C1 segment of cervical spinal cord (tissue), 14 donors: ENCODE measurements at regions not wholly inside any gene's neighbourhood (a gene's known extent, or its start where the extent isn't known, plus 50 kb on each side); places are given as distances from the start of the nearest gene placed in this dataset.

Source experiments
- DNase-seq, 14 donors: peaks; one replicate each; lab custom pipeline; 2025; lab: John Stamatoyannopoulos, UW

DNA sequence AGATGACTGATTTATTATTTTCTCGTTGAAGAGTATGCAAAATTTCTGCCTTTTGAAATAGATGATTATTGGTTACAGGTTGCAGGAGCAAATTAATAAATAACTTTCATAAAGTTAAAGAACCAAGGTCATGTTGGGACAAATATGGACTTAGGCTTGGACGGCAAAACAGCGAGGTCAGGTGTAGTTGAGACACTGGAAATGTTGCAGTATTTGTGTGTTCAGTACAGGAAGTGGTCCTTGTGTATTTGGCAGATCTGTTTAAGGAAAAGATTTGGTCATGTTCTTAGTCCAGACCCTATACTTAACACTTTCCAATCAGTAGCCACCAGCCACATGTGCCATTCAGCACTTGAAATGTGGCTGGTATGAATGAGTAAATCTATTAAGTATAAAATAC lies 486.5 kb downstream of the TDRD15 start:
- DNase-seq: no peak

DNA sequence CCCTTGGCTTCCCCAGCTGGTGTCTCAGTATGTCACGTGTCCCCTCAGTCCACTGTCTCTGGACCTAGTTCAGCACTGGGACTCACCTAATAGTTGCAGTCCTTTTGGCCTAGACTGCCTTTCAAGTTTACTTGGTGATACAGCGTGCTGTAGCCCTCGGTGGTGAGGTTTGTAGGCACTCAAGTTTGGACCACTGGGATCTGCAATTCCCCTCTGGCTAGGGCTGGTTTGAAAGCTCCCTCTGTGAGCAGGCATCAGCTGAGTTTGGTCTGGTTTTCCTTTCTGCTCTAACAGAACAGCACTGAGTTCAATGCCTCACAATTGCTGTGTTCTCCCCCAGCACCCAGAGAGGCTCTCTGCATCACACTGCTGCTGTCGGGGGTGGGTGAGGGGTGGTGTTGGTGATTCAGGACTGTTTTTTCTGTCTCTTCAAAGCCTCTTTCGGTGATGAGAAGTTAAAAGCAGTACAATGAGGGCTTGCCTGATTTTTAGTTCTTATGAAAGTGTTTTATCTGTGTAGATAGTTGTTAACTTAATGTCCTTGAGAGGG lies 494.2 kb downstream of the TDRD15 start:
- DNase-seq: no peak

DNA sequence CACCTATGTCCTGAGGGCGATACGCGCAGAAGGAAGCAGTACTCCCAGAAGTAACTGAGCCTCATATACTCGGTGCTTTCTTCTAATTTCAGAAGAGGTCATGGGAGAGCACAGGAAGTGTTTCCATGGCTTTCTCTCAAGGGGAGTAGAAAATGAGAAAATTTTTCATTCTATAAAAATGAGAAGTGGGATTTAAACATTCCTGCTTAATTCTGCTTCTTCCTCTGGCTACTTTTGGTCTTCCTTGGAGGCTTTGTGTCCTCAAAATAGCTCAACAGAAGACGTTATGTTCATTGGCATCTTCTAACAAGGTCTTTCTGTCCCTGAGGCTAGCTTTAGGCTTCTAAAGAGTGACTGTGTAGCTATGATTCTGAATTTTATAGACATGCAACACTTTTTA lies 497.0 kb downstream of the TDRD15 start:
- DNase-seq: no peak

DNA sequence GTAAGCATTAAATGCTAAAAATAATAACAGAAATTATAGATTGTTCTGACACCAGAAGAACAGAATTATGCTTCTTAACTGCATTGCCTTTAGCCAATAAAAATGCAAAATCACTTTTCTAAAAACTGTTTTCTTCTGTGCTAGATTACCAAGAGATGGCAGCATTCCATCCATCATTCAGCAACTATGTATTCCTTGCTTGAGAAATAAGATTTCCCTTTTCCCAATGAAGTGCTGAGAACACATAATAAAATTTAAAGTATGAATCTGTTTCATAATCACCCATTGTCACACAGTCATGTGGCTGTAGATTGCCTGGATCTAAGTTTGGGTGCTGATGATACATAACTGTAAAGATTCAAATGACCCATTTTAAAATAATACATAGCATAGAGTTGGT lies 504.2 kb downstream of the TDRD15 start:
- DNase-seq: no peak

DNA sequence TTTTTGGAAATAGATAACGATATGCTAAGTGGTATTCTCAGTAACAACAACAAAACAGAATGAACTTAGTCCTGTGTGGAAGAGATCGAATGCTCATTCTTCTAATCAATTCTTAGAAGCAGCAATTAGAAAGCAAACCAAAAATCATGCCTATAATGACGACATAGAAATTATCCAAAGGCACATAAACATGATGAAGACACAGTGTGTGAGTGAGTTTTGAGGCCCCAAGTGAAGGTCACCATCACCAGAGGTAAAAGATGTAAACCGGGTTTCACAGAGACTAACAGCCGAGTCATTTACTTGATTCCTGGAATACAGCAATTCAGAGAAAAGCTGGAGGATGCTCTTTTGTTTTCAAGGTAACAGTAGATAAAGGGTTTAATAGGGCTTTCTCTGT lies 509.2 kb downstream of the TDRD15 start:
- DNase-seq: no peak

DNA sequence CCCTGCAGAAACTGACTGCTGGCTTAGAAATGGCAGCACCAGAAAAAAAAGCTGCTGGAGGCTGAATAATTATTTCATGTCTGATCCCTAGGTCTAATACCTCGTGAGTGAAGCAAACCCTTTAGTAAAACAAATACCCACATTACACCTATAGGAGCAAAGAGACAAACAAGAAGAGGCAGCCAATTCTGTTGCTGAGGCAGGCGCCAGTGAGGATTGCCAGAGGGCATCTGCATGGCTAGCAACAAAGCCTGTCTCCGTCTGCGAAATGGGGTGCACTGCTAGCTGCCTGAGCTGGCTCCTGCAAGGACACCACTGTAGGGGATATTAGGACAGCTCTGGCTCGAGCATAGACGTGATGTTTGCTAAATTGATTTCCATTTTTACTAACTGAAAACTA lies 509.7 kb downstream of the TDRD15 start:
- no peak for DNase-seq

DNA sequence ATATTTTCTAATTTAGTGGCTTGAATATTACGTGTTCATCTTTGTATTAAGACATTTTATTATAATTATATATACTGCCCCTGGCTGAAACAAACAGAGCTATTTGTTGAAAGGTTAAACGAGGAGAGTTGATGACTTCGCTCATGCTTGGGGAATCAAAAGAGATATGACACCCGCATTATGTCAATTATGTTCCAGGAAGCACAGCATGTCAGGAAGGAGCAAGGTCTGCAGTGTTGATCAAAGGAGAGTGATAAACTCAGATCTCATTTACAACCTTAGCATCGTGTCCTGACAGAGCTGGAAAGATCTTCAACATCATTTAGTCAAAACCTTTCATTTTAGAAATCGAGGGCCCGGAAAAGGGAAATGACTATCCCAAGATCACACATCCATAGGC lies 510.1 kb downstream of the TDRD15 start:
- no peak for DNase-seq

DNA sequence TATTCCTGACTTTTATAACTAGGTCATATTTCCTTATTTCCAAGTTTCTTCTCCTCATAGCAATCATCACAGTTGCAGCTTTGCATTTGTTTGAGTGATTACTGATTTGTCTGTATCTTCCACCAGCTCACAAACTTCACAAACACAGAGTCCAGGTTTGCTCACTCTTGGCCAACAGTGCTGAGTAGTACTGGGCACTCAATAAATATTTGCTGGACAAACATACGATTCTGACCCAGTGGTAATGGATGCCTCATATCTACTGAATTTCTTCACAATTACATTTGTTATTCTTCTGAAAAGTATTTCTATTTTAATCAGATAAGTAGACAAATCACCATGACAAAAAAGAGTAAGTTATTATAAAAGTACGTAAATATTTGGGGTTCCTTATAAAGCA lies 516.3 kb downstream of the TDRD15 start:
- no peak for DNase-seq

DNA sequence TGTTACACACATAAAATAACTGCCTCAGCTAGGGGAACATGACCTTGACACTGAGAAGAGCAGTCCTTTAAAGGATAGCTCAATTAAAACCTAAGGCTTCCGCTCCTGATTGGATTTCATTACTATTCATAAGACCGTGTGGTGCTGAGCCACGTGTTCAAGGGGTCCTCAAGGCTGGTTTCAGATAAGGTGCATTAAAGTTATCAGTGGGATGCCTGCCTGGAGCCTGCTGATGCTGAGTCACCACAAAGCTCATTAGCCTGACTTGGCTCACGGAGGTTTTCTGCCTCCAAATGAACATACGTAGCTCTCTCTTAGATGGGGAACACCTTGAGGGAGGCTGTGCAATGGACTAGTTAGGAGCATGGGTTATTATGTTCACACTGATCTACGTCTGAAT lies 518.9 kb downstream of the TDRD15 start:
- DNase-seq: no peak

DNA sequence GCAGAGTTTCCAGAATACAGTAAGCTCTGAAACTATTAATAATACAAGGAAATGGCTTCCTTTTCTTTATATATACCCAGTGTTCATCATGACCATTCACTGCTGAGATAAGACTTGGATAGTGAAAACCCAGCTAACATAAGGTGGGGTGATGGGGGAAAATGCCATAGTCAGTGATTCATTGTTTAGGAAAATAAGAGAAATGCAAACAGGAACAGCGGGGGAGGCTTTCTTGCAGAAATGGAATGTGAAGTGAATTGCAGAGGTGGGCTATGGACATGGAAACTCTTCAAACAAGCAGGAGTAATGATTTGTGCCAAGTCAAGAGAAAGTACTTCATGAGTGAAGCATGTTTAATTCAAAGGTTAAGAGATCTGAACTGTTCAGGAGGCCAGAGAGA lies 519.4 kb downstream of the TDRD15 start:
- no peak for DNase-seq

DNA sequence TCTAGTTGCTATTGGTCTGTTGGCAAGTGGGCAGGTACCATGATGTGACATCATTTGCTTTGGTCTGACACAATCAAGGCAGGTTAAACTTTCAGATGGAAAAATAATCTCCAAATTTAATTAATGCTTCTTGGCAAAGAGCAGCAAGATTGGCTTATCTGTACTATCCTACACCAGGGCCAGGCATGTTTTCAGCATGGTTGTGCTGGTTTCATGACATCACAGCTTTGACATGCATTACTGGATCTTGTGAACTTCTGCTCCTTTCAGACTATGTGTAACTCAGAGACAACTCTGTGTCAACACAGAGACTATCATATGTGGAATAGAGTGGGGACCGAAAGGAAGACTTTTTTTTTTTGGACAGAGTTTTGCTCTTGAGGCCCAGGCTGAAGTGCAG lies 520.5 kb downstream of the TDRD15 start:
- no peak for DNase-seq

DNA sequence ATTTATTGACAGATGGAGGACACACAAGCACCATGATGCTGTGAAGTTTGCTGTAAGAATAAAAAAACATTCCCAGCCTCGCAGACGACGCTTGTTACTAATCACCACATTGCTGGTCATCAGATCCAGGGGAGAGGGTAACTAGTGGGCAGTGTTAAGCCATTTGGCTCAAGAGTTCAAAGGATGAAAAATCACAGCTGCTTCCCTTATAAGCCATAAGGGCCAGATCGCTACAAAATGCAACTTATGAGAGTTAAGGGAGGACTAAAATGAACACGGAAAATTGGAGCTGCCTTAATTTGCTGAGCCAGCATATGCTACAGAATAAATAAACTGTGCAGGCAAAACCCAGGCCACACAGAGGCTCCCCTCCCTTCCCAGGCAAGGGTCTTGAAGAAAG lies 522.6 kb downstream of the TDRD15 start:
- DNase-seq: no peak

DNA sequence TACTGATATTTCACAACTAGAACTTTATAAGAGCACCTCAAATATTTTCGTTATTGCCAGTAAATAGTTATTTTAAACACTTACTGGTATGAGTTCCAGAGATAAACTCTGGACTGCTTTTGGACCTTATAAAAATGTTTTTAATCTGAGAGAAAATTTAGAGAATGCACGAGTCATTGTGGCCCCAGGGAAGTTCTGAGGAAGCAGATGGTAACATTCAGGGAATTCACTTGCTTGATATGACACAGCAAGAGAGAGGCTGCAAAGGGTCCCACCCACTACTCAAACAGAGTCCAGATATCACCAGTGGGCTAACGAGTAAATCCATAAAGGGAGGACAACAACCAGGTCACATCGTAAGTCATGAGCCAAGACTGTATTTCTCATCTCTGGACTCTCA lies 526.8 kb downstream of the TDRD15 start:
- no peak for DNase-seq

DNA sequence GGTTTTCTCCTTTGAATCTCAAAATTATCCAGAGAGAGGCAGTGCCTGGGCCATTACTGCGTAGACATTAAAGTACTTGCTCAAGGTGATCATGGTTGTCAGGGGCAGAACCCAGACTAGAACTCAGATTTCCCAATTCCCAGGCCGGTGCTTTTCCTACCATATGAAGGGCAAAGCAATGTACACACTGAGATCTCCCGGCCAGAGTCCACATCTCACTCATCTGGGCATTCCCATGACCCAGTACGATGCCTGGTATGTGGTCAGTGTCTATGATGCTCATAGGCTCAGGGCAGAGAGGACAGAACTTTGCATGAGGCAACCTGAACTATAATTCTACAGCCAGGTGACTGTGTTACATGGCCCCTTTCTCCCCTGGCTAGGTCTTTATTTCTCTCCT lies 531.4 kb downstream of the TDRD15 start:
- DNase-seq: no peak

DNA sequence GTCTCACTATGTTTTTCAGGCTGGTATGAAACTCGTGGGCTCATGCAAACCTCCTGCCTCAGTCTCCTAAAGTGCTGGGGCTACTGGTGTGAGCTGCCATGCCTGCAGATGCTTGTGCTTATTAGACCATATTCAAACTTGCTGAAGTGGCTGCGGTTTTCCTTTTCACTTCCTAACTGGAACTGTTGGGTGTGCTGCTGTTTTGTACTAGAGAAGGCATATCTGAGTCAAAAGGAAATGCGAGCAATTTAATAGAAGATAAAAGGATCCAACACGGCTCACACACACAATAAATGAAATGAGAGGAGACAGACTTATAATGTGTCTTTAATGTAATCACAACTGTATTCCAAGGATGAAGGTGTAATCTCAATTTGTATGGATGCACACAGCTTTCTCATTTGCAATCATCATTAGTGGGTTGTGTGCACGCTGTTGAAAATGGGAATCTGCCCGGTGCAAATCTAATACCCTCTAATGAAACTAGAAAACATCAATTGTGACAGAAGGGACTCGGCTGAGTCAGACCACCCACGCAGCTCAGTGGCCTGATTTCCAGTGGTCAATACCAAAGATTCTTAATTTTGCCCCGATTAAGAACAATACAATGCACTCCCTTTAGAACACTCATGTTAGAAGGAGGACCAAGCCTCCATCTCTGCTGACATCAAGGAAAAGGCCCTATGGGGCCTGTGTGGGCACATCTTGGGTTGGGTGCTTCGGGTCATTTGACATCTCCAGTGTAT lies 532.7 kb downstream of the TDRD15 start:
- no peak for DNase-seq

DNA sequence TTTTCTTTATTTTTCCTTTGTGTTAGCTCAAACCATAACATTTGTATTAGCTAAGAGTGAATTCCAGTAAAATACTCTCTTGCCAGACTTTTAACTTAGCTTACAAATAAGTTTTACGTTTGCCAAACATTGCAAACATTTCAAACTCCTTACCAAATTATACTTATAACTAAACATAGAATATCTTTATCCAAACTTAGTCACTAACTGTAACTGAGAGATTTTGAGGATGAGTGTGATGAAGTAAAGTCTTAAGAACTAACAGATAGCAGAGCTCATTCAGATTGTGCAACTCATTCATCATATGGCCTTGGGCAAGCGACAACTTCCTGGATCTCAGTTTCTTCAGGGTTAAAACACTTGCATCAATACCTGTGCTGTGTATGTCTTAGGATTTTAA lies 533.7 kb downstream of the TDRD15 start:
- DNase-seq: no peak

DNA sequence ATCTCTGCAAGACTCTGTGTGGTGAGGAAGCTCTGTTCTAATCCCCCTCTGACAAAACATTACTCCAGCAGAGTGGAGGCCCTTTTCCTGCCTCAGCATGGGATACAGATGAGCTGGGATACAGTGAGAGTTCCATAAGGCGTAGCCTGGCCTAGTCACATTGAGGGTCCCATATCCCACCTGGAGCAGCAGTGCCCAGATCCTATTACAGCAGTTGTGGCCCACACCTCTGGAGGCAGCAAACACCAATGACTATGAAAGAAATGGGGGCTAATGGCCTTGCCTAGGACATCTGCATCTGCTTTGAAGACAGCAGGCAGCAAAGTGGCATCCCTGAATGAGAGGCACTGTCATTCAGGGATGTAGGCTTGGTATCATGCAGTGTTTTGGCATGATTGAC lies 534.5 kb downstream of the TDRD15 start:
- no peak for DNase-seq

DNA sequence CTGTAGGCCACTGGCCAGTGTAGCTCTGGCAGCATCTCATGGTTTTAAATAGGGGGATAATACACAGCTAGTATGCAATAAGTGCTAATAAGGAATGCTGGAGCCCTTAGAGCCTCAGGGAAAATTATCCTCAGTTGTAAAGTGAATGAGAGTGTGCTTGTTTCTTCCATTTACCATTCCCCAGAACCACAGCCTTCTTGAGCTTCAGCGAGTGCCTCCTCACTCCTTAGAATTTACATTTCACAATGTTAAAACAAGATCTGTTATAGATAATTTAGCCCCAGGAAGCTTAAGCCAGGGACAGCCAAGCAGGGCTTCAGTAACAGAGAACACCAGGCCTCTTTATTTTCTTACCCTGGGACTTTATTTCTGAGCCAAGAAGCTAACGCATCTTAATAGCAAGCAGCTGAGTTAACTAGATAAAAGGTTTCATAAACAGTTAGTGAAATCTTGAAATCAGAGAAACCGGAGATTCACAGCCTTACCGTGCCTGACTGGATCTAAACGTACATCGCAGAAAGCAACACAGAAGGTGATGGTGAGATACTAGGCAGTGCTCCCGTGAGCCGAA lies 535.2 kb downstream of the TDRD15 start:
- no peak for DNase-seq

DNA sequence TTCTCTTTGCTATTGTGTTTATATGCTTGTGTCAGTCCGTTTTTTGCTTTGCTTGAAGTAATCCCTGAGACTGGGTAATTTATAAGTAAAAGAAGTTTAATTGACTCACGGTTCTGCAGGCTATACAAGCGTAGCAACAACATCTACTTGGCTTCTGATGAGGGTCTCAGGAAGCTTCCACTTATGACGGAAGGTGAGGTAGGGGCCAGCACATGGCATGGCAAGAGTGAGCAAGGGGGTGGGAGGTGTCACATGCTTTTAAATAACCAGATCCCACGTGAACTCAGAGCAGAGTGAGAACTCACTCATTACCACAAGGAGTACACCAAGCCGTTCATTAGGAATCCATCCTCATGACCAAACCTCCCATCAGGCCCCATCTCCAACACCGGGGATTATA lies 540.3 kb downstream of the TDRD15 start:
- no peak for DNase-seq

DNA sequence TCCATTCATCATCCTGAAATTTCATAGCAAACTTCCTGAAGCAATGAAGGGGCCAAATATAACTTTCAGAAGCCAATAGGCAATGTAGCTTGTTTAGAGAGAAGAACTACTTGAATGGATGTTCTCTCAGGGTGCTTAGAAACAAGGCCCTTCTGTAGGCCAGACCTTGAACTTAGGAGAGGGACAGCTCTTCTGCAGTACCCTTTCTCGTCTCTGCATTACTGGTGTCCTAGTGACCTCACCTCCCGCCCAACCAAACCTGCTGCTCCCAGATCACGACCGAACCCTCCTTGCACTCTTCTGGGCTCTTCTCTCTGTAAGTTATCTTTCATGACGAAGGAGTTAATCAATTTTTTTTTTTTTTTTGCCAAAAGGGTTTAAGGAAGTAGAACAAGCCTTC lies 543.9 kb downstream of the TDRD15 start:
- DNase-seq: no peak

DNA sequence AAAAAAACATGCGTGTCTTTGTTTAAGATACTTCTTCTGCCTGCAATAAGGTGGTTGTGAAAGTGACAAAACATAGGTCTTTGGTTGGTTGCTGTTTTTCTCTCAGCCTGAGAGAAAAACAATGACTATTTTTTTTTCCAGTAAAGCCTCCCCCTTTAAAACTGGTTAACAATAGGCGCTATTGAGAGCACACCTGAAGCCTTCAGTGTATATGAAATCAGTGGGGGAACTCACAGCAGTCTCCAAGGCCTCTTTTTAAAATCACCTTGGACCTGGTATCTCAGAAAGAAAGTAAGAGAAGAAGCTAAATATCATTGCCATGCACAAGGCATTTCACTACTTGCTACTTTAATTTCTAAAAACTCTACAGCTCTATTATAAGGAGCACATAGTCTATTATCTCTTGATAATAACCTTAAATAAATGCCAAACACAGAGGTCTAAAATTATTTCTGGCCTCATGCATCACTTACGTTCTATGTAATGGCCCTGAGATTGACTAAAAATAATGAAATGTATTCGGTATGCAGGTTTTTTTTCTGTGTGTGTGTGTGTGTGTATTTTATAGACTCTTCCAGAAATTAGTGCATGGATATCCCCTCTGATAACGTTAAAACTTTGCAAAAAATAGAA lies 544.4 kb downstream of the TDRD15 start:
- no peak for DNase-seq

DNA sequence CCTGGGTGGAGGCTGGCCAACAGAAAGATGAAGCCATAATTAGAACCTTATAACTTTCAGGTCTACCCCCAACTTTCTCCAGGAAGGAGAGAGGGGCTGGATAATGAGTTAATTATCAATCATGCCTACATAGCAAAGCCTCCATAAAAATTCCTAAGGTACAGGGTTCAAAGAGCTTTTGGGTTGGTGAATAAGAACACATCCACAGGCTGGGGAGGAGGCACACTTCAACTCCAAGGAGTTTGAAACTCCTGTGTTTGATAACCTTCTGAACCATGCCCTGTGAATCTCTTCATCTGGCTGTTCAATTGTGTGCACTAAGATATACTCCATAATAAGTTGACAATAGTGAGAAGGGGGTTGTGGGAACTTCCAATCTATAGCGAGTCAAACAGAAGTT lies 552.3 kb downstream of the TDRD15 start:
- no peak for DNase-seq

DNA sequence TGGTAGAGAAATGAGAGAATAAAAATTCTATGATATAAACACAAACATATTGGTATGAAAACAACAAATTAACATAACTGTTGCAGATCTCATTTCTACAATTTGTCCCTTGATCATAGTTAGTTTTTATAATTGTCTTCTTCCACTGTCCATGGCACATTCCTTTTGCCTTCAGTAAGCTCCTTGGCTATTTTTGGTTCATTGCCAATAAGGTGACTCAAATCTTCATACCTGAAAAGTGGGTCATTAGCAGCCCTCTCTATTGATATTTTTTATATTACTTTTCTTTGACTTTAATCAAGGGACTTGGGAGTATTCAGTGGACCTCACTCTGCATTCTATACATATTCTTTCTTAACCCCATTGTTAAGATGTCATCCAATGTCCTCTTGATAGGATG lies 552.9 kb downstream of the TDRD15 start:
- DNase-seq: no peak
